ENCODE measurements at regions not wholly inside any gene's neighbourhood (a gene's known extent, or its start where the extent isn't known, plus 50 kb on each side); places are given as distances from the start of the nearest gene placed in this dataset.

DNA sequence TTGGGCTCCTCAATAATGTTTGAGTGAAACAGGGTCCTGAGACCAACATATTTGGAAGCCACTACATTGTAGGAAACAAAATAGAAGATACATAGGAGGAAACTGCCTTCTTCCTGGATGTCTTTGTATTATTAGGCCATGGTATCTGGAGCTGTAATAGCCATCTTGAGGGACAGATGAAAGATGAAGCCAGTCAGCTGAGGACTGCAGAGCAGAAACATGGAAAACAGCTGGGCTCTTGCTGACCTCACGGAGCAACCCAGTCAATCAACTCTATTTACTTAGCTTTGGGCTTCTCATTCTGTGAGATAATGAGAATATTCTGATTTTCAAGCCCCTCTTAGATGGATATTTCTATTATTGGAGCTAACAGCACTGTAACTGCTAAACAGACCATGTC is 962.4 kb downstream of the BCL11B start:
- H2BK12ac ChIP-seq (ENCODE audit: low read length) = no peak overlapping the region
- no peak overlapping the region for H3K23ac ChIP-seq (ENCODE audit: low read length)
- H3K9me3 ChIP-seq (ENCODE audit: insufficient read depth, low read depth, low read length) = no peaks in the 10 kb centered on the region
- no CpG with 5 or more reads among the region's 1 CpG for WGBS (ENCODE audit: extremely low coverage, insufficient coverage, insufficient read length)
- H3K18ac ChIP-seq (ENCODE audit: low read length) = no peak overlapping the region
- H2AK5ac ChIP-seq (ENCODE audit: low read length) = no peak overlapping the region
- H3K4me3 ChIP-seq (ENCODE audit: low read depth, low read length) = no peak overlapping the region
- H2AFZ ChIP-seq (ENCODE audit: insufficient read depth, low read length, poor library complexity) = no peak overlapping the region
- DNase-seq = no peak
- no peak overlapping the region for H4K12ac ChIP-seq (ENCODE audit: low read depth, low read length)
- no peak overlapping the region for H2BK5ac ChIP-seq (ENCODE audit: low read depth, low read length, poor library complexity)
- H3K79me2 ChIP-seq (ENCODE audit: control insufficient read depth, insufficient read depth, low read length, poor library complexity) = no peaks in the 10 kb centered on the region
- no peak overlapping the region for H3K27ac ChIP-seq (ENCODE audit: low read depth, low read length)
- H2BK120ac ChIP-seq (ENCODE audit: insufficient read depth, low read length, poor library complexity) = no peak overlapping the region
- H3K79me1 ChIP-seq (ENCODE audit: low read length) = no peaks in the 10 kb centered on the region
- H3K4me1 ChIP-seq (ENCODE audit: control insufficient read depth in 1 of 2, insufficient read depth in 2 of 2, low read length in 2 of 2) = no peaks in the 10 kb centered on the region
- H4K8ac ChIP-seq (ENCODE audit: low read depth, low read length) = no peak overlapping the region
- H3K4me2 ChIP-seq (ENCODE audit: low read length) = no peak overlapping the region
- H3K9ac ChIP-seq (ENCODE audit: low read length) = no peak overlapping the region
- no peak overlapping the region for H4K91ac ChIP-seq (ENCODE audit: low read depth, low read length)
- H3K36me3 ChIP-seq (ENCODE audit: control insufficient read depth in 1 of 2, insufficient read depth in 2 of 2, low read length in 2 of 2) = no peaks in the 10 kb centered on the region
- H3K14ac ChIP-seq (ENCODE audit: low read length) = no peak overlapping the region
- H3K27me3 ChIP-seq (ENCODE audit: insufficient read depth, low read length) = no peaks in the 10 kb centered on the region
- no peak overlapping the region for H3K4ac ChIP-seq (ENCODE audit: low read depth, low read length)

DNA sequence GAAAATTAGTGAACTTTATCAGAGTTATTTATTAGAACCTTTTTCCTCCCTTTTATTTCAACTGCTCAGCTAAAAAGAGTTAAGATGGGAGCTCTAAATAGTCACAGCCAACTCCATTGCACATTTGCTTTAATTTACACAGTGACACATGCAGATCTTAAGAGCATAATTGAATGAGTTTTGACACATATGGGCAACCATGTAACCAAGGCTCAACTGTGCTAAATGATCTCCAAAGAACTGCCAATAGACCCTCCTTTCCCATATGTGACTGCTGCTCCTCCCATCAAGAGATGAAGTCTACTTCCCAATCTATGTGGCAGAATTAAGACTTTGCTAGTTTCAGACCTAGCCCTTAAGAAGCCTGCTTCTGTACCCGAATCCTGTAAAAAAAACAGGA is 960.0 kb downstream of the BCL11B start:
- Histone ChIP-seq H3K4ac (ENCODE audit: low read depth, low read length) (no peak overlapping the region), H3K79me2 (ENCODE audit: control insufficient read depth, insufficient read depth, low read length, poor library complexity) (no peaks in the 10 kb centered on the region), H3K4me1 (ENCODE audit: control insufficient read depth in 1 of 2, insufficient read depth in 2 of 2, low read length in 2 of 2) (no peaks in the 10 kb centered on the region), H2BK5ac (ENCODE audit: low read depth, low read length, poor library complexity) (no peak overlapping the region), H2BK12ac (ENCODE audit: low read length) (no peak overlapping the region), H4K12ac (ENCODE audit: low read depth, low read length) (no peak overlapping the region), H4K91ac (ENCODE audit: low read depth, low read length) (no peak overlapping the region), H3K79me1 (ENCODE audit: low read length) (no peaks in the 10 kb centered on the region), H3K4me3 (ENCODE audit: low read depth, low read length) (no peak overlapping the region), H3K14ac (ENCODE audit: low read length) (no peak overlapping the region), H2AFZ (ENCODE audit: insufficient read depth, low read length, poor library complexity) (no peak overlapping the region), H3K23ac (ENCODE audit: low read length) (no peak overlapping the region), H3K27me3 (ENCODE audit: insufficient read depth, low read length) (no peaks in the 10 kb centered on the region), H3K18ac (ENCODE audit: low read length) (no peak overlapping the region), H3K4me2 (ENCODE audit: low read length) (no peak overlapping the region), H3K9ac (ENCODE audit: low read length) (no peak overlapping the region), H3K36me3 (ENCODE audit: control insufficient read depth in 1 of 2, insufficient read depth in 2 of 2, low read length in 2 of 2) (no peaks in the 10 kb centered on the region), H4K8ac (ENCODE audit: low read depth, low read length) (no peak overlapping the region), H2BK120ac (ENCODE audit: insufficient read depth, low read length, poor library complexity) (no peak overlapping the region), H3K27ac (ENCODE audit: low read depth, low read length) (no peak overlapping the region), H3K9me3 (ENCODE audit: insufficient read depth, low read depth, low read length) (no peaks in the 10 kb centered on the region), H2AK5ac (ENCODE audit: low read length) (no peak overlapping the region)
- DNase-seq = no peak
- WGBS (ENCODE audit: extremely low coverage, insufficient coverage, insufficient read length) = no CpG with 5 or more reads among the region's 1 CpG

DNA sequence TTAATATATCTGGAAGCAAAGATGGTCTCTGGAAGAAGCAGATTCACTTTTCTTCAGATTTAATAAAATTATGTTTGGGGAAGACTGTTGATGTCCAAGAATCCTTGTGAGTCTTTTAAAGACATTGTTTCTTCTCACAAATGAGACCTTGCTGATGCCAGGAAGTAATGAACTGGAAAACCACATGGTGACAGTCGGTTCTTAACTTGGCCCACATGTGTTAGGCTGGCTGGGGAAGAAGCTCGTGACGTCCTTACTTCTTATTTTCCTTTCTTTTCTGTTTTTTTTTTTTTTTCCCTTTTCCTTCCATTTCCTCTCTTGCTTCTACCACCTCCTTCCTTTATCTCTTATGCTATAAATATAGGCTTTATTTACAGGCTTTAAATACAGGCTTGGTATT is 950.2 kb downstream of the BCL11B start:
- no peak overlapping the region for H3K23ac ChIP-seq (ENCODE audit: low read length)
- no peak overlapping the region for H3K4ac ChIP-seq (ENCODE audit: low read depth, low read length)
- no peak overlapping the region for H2BK120ac ChIP-seq (ENCODE audit: insufficient read depth, low read length, poor library complexity)
- H3K4me3 ChIP-seq (ENCODE audit: low read depth, low read length) = no peak overlapping the region
- H4K12ac ChIP-seq (ENCODE audit: low read depth, low read length) = no peak overlapping the region
- H2AK5ac ChIP-seq (ENCODE audit: low read length) = no peak overlapping the region
- H4K91ac ChIP-seq (ENCODE audit: low read depth, low read length) = no peak overlapping the region
- WGBS (ENCODE audit: extremely low coverage, insufficient coverage, insufficient read length) = no CpG with 5 or more reads among the region's 3 CpGs
- no peak overlapping the region for H4K8ac ChIP-seq (ENCODE audit: low read depth, low read length)
- H3K4me1 ChIP-seq (ENCODE audit: control insufficient read depth in 1 of 2, insufficient read depth in 2 of 2, low read length in 2 of 2) = no peaks in the 10 kb centered on the region
- H3K27ac ChIP-seq (ENCODE audit: low read depth, low read length) = no peak overlapping the region
- no peak overlapping the region for H2BK5ac ChIP-seq (ENCODE audit: low read depth, low read length, poor library complexity)
- no peaks in the 10 kb centered on the region for H3K36me3 ChIP-seq (ENCODE audit: control insufficient read depth in 1 of 2, insufficient read depth in 2 of 2, low read length in 2 of 2)
- no peak overlapping the region for H2AFZ ChIP-seq (ENCODE audit: insufficient read depth, low read length, poor library complexity)
- no peaks in the 10 kb centered on the region for H3K79me2 ChIP-seq (ENCODE audit: control insufficient read depth, insufficient read depth, low read length, poor library complexity)
- H3K9ac ChIP-seq (ENCODE audit: low read length) = no peak overlapping the region
- DNase-seq = no peak
- H3K18ac ChIP-seq (ENCODE audit: low read length) = no peak overlapping the region
- no peak overlapping the region for H3K14ac ChIP-seq (ENCODE audit: low read length)
- no peak overlapping the region for H2BK12ac ChIP-seq (ENCODE audit: low read length)
- no peaks in the 10 kb centered on the region for H3K27me3 ChIP-seq (ENCODE audit: insufficient read depth, low read length)
- H3K9me3 ChIP-seq (ENCODE audit: insufficient read depth, low read depth, low read length) = no peaks in the 10 kb centered on the region
- no peak overlapping the region for H3K4me2 ChIP-seq (ENCODE audit: low read length)
- H3K79me1 ChIP-seq (ENCODE audit: low read length) = no peaks in the 10 kb centered on the region

DNA sequence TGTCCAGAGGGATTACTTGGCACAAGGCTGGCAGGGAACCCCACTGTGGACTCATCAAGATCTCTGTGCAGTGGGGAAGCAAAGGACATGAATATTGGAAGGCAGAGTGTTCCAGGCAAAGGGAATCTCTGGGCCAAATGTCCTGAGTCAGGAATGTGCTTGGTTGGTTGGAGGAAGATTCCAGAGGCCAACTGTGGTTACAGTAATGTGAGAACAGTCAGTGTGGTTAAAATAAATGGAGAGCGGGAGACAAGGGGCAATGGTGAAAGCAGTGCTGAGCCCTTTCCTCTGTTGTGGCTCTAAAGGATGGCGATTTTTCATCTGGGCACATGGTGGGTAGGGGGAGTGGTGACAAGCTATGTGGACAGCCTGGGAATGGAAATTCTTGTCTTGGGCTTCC is 948.2 kb downstream of the BCL11B start:
- WGBS (ENCODE audit: extremely low coverage, insufficient coverage, insufficient read length) = no CpG with 5 or more reads among the region's 2 CpGs
- H2BK120ac ChIP-seq (ENCODE audit: insufficient read depth, low read length, poor library complexity) = no peak overlapping the region
- no peak overlapping the region for H3K18ac ChIP-seq (ENCODE audit: low read length)
- H3K4me3 ChIP-seq (ENCODE audit: low read depth, low read length) = no peak overlapping the region
- no peak overlapping the region for H3K14ac ChIP-seq (ENCODE audit: low read length)
- no peak overlapping the region for H3K23ac ChIP-seq (ENCODE audit: low read length)
- no peak overlapping the region for H4K12ac ChIP-seq (ENCODE audit: low read depth, low read length)
- no peaks in the 10 kb centered on the region for H3K79me2 ChIP-seq (ENCODE audit: control insufficient read depth, insufficient read depth, low read length, poor library complexity)
- H4K91ac ChIP-seq (ENCODE audit: low read depth, low read length) = no peak overlapping the region
- H3K9me3 ChIP-seq (ENCODE audit: insufficient read depth, low read depth, low read length) = no peaks in the 10 kb centered on the region
- H3K27ac ChIP-seq (ENCODE audit: low read depth, low read length) = no peak overlapping the region
- no peak overlapping the region for H3K4me2 ChIP-seq (ENCODE audit: low read length)
- H3K4me1 ChIP-seq (ENCODE audit: control insufficient read depth in 1 of 2, insufficient read depth in 2 of 2, low read length in 2 of 2) = no peaks in the 10 kb centered on the region
- H3K36me3 ChIP-seq (ENCODE audit: control insufficient read depth in 1 of 2, insufficient read depth in 2 of 2, low read length in 2 of 2) = no peaks in the 10 kb centered on the region
- no peak for DNase-seq
- H3K4ac ChIP-seq (ENCODE audit: low read depth, low read length) = no peak overlapping the region
- H3K79me1 ChIP-seq (ENCODE audit: low read length) = no peaks in the 10 kb centered on the region
- H2BK5ac ChIP-seq (ENCODE audit: low read depth, low read length, poor library complexity) = no peak overlapping the region
- H2BK12ac ChIP-seq (ENCODE audit: low read length) = no peak overlapping the region
- no peak overlapping the region for H2AK5ac ChIP-seq (ENCODE audit: low read length)
- no peaks in the 10 kb centered on the region for H3K27me3 ChIP-seq (ENCODE audit: insufficient read depth, low read length)
- no peak overlapping the region for H3K9ac ChIP-seq (ENCODE audit: low read length)
- H4K8ac ChIP-seq (ENCODE audit: low read depth, low read length) = no peak overlapping the region
- H2AFZ ChIP-seq (ENCODE audit: insufficient read depth, low read length, poor library complexity) = no peak overlapping the region
